Right lobe of liver (tissue), 4 donors: ENCODE measurements at regions not wholly inside any gene's neighbourhood (a gene's known extent, or its start where the extent isn't known, plus 50 kb on each side); places are given as distances from the start of the nearest gene placed in this dataset.
"Not testable (repeated sequence)": the region's sequence is repeated elsewhere in the genome, so short reads cannot be mapped to it uniquely, and the experiment has no call there.

Experiments used
- CTCF ChIP-seq, 4 donors: fragments of 200-600 bp in 3 of 4; fragments of 450-650 bp in 1 of 4; IDR thresholded peaks; one replicate each; pipeline versions ENCODE4 v1.5.1 to v1.8.0; 2016 to 2022; ENCODE audit warnings: antibody characterized with exemption in 4 of 4, mild to moderate bottlenecking in 2 of 4
- POLR2A ChIP-seq: fragments of 450-650 bp; IDR thresholded peaks from one replicate; pipeline ENCODE4 v1.6.1; 2017; ENCODE audit warnings: antibody characterized with exemption, mild to moderate bottlenecking
- donor health status: DM: no; HTN: no; CAD: no.
- donor health status: DM: no; HTN: no; CAD: no.
- donor health status: DM: no; HTN: yes; CAD: no.

DNA sequence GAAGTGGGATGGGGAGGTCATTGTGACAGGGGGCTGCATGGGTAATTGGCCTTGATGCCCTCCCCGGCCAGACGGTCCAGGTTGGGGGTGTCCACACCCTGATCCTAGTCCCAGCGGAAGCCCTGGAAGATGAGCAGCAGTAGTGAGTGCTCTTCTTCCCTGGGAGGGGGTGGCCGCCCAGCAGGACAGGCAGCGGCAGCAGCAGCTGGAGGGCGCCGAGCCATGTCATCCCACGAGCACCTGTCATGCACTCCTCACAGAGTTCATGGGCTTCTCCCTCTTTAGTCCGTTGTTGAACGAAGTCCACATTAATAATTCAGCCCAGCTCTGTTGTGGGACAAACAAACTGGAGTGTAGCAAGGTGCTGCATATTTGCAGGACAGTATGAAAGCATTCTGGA is 81.2 kb upstream of the FAM90A1 start:
- not testable (repeated sequence) for TF ChIP-seq CTCF (IDR thresholded peaks at IDR 0.05); POLR2A
